ENCODE measurements at regions not wholly inside any gene's neighbourhood (a gene's known extent, or its start where the extent isn't known, plus 50 kb on each side); places are given as distances from the start of the nearest gene placed in this dataset.

DNA sequence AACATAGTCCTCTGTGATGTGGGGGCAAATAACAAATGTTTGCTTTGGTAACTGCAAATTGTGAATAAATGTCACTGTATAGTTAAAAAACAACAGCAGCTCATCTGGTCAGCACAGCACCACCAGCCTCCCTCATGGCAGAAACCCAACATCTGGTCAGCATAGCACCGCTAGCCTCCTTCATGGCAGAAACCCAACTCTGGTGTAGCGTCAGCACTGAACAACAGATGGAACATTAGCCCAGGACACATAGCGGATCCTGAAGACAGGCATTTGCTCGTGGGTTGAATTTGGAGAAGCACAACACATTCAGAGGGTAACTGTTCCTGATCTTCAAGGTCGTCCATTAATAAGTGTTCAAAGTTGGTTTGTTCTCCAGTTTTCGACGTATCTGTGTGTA, 265.9 kb downstream of the DLL1 start:
- peak; percentile 85 for DNase-seq (ENCODE audit: insufficient read length, low spot score, missing footprints)
- H3K27me3 ChIP-seq (ENCODE audit: insufficient read depth, low read length) = no peaks in the 10 kb centered on the region
- no peak overlapping the region for H3K4me2 ChIP-seq (ENCODE audit: insufficient read depth, low read length)
- H3K4me3 ChIP-seq (ENCODE audit: insufficient read depth, low read length) = no peak overlapping the region
- H3K79me2 ChIP-seq (ENCODE audit: insufficient read depth, low read length) = no peaks in the 10 kb centered on the region
- H3K4me1 ChIP-seq (ENCODE audit: insufficient read depth, low read length) = no peaks in the 10 kb centered on the region
- no peaks in the 10 kb centered on the region for H3K9me3 ChIP-seq (ENCODE audit: low read depth, low read length)
- H4K20me1 ChIP-seq (ENCODE audit: insufficient read depth, low read length) = no peaks in the 10 kb centered on the region
- H2AFZ ChIP-seq (ENCODE audit: low read length) = no peak overlapping the region
- H3K36me3 ChIP-seq (ENCODE audit: insufficient read depth, low read length) = no peaks in the 10 kb centered on the region
- H3K27ac ChIP-seq (ENCODE audit: low read depth, low read length) = no peak overlapping the region
- TF ChIP-seq, protein P1, sequence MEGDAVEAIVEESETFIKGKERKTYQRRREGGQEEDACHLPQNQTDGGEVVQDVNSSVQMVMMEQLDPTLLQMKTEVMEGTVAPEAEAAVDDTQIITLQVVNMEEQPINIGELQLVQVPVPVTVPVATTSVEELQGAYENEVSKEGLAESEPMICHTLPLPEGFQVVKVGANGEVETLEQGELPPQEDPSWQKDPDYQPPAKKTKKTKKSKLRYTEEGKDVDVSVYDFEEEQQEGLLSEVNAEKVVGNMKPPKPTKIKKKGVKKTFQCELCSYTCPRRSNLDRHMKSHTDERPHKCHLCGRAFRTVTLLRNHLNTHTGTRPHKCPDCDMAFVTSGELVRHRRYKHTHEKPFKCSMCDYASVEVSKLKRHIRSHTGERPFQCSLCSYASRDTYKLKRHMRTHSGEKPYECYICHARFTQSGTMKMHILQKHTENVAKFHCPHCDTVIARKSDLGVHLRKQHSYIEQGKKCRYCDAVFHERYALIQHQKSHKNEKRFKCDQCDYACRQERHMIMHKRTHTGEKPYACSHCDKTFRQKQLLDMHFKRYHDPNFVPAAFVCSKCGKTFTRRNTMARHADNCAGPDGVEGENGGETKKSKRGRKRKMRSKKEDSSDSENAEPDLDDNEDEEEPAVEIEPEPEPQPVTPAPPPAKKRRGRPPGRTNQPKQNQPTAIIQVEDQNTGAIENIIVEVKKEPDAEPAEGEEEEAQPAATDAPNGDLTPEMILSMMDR (IDR thresholded peaks at IDR 0.05; ENCODE audit: extremely low read depth, low read depth, low read length) = no peak

DNA sequence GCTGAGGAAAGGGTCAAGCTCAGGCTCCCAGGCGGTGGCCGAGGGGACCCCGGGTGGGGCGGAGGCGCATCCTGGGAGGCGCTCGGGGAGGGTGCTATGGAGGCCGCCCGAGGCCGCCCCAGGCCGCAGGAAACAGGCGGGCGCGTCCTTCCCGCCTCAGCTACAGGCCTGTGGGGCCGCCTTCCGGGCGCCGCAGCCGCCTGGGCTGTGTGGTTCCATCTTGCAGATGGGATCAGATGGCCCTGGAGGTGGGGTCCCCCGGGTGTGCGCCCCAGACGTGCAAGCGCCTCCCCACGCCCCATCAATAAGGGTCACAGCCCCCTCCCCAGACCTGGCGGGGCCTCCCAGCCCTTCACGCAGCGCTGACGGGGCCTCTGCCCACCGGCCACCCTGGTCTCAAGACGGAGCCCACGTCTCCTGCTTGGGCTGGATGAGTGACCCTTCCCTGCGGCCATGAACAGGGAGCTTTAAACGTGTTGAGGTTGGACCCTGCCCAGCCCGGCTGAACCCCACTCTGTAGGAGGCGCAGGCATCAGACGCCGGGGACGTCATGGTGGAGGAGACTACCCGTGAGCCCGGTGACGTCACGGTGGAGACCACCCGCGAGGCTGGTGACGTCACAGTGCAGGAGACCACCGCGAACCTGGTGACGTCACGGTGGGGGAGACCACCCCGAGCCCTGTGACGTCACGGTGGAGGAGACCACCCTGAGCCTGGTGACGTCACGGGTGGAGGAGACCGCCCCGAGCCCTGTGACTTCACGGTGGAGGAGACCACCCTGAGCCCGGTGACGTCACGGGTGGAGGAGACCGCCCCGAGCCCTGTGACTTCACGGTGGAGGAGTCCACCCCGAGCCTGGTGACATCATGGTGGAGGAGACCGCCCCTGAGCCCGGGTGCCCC, 267.0 kb downstream of the DLL1 start:
- Histone ChIP-seq H2AFZ (ENCODE audit: low read length) (no peak overlapping the region), H3K4me3 (ENCODE audit: insufficient read depth, low read length) (no peak overlapping the region), H3K4me2 (ENCODE audit: insufficient read depth, low read length) (no peak overlapping the region), H3K79me2 (ENCODE audit: insufficient read depth, low read length) (no peaks in the 10 kb centered on the region), H4K20me1 (ENCODE audit: insufficient read depth, low read length) (no peaks in the 10 kb centered on the region), H3K27ac (ENCODE audit: low read depth, low read length) (no peak overlapping the region), H3K4me1 (ENCODE audit: insufficient read depth, low read length) (no peaks in the 10 kb centered on the region), H3K9me3 (ENCODE audit: low read depth, low read length) (no peaks in the 10 kb centered on the region), H3K27me3 (ENCODE audit: insufficient read depth, low read length) (no peaks in the 10 kb centered on the region), H3K36me3 (ENCODE audit: insufficient read depth, low read length) (no peaks in the 10 kb centered on the region)
- TF ChIP-seq, protein P1 (IDR thresholded peaks at IDR 0.05; ENCODE audit: extremely low read depth, low read depth, low read length) = no peak
- DNase-seq (ENCODE audit: insufficient read length, low spot score, missing footprints) = peak; percentile 70

DNA sequence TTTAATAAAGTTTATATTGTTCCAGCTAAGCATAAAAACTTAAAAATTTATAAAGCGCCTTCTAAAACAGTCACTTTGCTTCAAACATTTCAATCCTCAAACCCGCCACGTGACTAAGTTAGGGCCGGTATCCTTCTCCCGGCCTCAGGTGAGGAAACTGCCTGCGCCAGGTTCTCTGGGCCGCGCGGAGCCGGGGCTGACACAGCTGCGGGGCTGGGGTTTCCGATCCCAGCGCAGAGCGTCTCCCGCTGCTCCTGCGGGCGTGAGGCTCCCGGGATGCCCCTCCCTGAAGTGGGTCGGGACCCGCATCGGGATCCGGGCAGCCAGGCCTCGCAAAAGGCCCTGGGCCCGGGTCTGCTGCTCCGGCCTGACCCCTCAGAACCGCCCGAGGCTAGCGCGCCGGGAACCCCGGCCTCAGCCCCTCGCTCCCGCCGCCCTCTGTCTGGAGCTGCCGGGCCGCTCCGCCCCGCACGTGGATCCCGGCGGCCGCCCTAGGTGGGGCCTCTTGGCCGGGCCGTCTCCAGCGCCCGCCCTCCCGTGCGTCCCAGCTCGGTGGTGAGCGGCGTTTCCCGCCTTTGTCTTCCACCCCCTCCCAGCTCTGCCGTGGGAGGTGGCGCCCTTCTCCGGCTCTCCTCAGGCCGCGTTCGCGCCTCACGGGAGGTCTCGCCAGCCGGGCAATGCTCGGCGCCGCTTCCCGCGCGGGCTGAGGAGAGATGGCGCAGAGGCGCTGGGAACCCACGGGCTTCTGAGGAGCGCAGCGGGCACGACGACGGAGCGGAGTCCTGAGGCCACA, 267.9 kb downstream of the DLL1 start:
- no peaks in the 10 kb centered on the region for H3K36me3 ChIP-seq (ENCODE audit: insufficient read depth, low read length)
- peak; percentile 60 for DNase-seq (ENCODE audit: insufficient read length, low spot score, missing footprints)
- H4K20me1 ChIP-seq (ENCODE audit: insufficient read depth, low read length) = no peaks in the 10 kb centered on the region
- H3K4me3 ChIP-seq (ENCODE audit: insufficient read depth, low read length) = no peak overlapping the region
- no peak overlapping the region for H3K27ac ChIP-seq (ENCODE audit: low read depth, low read length)
- no peak overlapping the region for H2AFZ ChIP-seq (ENCODE audit: low read length)
- no peaks in the 10 kb centered on the region for H3K27me3 ChIP-seq (ENCODE audit: insufficient read depth, low read length)
- H3K4me1 ChIP-seq (ENCODE audit: insufficient read depth, low read length) = no peaks in the 10 kb centered on the region
- no peaks in the 10 kb centered on the region for H3K9me3 ChIP-seq (ENCODE audit: low read depth, low read length)
- H3K79me2 ChIP-seq (ENCODE audit: insufficient read depth, low read length) = no peaks in the 10 kb centered on the region
- no peak overlapping the region for H3K4me2 ChIP-seq (ENCODE audit: insufficient read depth, low read length)
- TF ChIP-seq, protein P1 (IDR thresholded peaks at IDR 0.05; ENCODE audit: extremely low read depth, low read depth, low read length) = no peak

DNA sequence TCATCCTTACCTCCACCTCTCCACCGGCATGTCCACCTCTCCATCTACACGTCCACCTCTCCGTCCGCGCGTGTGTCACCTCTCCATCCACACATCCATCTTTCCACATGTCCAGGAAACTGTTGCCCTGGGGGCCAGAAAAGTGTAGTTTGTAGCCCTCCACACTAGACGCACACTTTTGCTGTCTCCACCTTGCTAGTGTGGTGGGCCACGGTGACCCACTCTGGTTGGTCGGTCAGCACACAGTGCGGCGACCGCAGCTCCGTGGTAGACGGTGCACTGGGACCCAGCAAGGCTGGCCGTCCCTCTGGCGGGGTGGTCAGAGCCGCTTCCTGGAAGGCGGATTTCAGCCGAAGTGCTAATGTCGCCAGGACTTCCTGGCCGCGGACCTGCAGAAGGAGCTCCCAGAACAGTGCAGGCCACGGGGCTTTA, 268.6 kb downstream of the DLL1 start:
- TF ChIP-seq, protein P1 (IDR thresholded peaks at IDR 0.05; ENCODE audit: extremely low read depth, low read depth, low read length) = no peak
- Histone ChIP-seq H3K4me2 (ENCODE audit: insufficient read depth, low read length) (no peak overlapping the region), H3K27me3 (ENCODE audit: insufficient read depth, low read length) (no peaks in the 10 kb centered on the region), H3K9me3 (ENCODE audit: low read depth, low read length) (no peaks in the 10 kb centered on the region), H3K4me3 (ENCODE audit: insufficient read depth, low read length) (no peak overlapping the region), H2AFZ (ENCODE audit: low read length) (no peak overlapping the region), H3K4me1 (ENCODE audit: insufficient read depth, low read length) (no peaks in the 10 kb centered on the region), H4K20me1 (ENCODE audit: insufficient read depth, low read length) (no peaks in the 10 kb centered on the region), H3K79me2 (ENCODE audit: insufficient read depth, low read length) (no peaks in the 10 kb centered on the region), H3K36me3 (ENCODE audit: insufficient read depth, low read length) (no peaks in the 10 kb centered on the region), H3K27ac (ENCODE audit: low read depth, low read length) (no peak overlapping the region)
- no peak for DNase-seq (ENCODE audit: insufficient read length, low spot score, missing footprints)

Measured in osteoblast (primary cell).